ENCODE measurements at regions not wholly inside any gene's neighbourhood (a gene's known extent, or its start where the extent isn't known, plus 50 kb on each side); places are given as distances from the start of the nearest gene placed in this dataset.

DNA sequence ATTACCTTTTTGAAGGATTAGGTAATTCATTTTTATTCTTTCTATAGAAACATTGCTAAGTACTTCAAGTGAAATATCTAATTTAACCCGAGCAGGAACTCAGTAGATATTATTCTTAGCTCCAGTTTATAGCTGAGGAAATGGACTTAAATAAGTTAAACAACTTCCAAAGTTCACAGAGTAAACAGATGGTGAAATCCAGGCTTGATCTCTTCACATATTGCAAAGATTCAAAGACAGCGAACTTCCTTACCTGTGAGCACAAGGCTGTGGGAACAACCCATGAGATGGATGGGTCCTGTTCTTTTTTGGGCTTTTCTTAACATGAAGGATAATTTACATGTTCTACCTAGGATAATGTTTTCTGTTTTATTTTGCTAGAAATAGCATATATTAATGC, 439.0 kb downstream of the IRS1 start:
- Histone ChIP-seq H3K4me3 (no peak overlapping the region), H3K27me3 (no peaks in the 10 kb centered on the region), H3K4me1 (peaks cover 0 to 9% (median 4%) of the 10 kb centered on the region in 4 donors), H3K36me3 (no peaks in the 10 kb centered on the region), H3K27ac (replicated peaks in 1 of 4) (no peak overlapping the region), H3K9me3 (no peaks in the 10 kb centered on the region)
- intact Hi-C loops (cut with DNase I), result no loop called here
- no peak for TF ChIP-seq POLR2A (IDR thresholded peaks at IDR 0.05; ENCODE audit: low read depth)
- 76% methylated on average over 2 of the region's 2 CpGs for WGBS
- DNase-seq (ENCODE audit: extremely low spot score), result no peak

- 68% methylated on average over 5 of the region's 5 CpGs for WGBS
- Histone ChIP-seq H3K9me3 (no peaks in the 10 kb centered on the region), H3K4me1 (peaks cover 0 to 9% (median 4%) of the 10 kb centered on the region in 4 donors), H3K36me3 (no peaks in the 10 kb centered on the region), H3K27ac (replicated peaks in 1 of 4) (no peak overlapping the region), H3K27me3 (no peaks in the 10 kb centered on the region), H3K4me3 (no peak overlapping the region)
- TF ChIP-seq POLR2AphosphoS5 (IDR thresholded peaks at IDR 0.05), result no peak
- TF ChIP-seq, protein P1, sequence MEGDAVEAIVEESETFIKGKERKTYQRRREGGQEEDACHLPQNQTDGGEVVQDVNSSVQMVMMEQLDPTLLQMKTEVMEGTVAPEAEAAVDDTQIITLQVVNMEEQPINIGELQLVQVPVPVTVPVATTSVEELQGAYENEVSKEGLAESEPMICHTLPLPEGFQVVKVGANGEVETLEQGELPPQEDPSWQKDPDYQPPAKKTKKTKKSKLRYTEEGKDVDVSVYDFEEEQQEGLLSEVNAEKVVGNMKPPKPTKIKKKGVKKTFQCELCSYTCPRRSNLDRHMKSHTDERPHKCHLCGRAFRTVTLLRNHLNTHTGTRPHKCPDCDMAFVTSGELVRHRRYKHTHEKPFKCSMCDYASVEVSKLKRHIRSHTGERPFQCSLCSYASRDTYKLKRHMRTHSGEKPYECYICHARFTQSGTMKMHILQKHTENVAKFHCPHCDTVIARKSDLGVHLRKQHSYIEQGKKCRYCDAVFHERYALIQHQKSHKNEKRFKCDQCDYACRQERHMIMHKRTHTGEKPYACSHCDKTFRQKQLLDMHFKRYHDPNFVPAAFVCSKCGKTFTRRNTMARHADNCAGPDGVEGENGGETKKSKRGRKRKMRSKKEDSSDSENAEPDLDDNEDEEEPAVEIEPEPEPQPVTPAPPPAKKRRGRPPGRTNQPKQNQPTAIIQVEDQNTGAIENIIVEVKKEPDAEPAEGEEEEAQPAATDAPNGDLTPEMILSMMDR (IDR thresholded peaks at IDR 0.05), result no peak
- TF ChIP-seq EP300 (IDR thresholded peaks at IDR 0.05), result no peak
- TF ChIP-seq POLR2A (IDR thresholded peaks at IDR 0.05; ENCODE audit: low read depth), result no peak
- no peak for DNase-seq (ENCODE audit: extremely low spot score)
- intact Hi-C loops (cut with DNase I), result no loop called here
Measured at GRCh38 chr2:226358688-226359087, 440.9 kb downstream of the IRS1 start.

- Histone ChIP-seq H3K4me1 (peaks cover 0 to 4% (median under 1%) of the 10 kb centered on the region in 4 donors), H3K36me3 (no peaks in the 10 kb centered on the region), H3K27me3 (no peaks in the 10 kb centered on the region), H3K9me3 (no peaks in the 10 kb centered on the region), H3K4me3 (no peak overlapping the region), H3K27ac (replicated peaks in 1 of 4) (no peak overlapping the region)
- TF ChIP-seq, protein P1 (IDR thresholded peaks at IDR 0.05), result no peak
- TF ChIP-seq POLR2AphosphoS5 (IDR thresholded peaks at IDR 0.05) (no peak), EP300 (IDR thresholded peaks at IDR 0.05) (no peak), POLR2A (IDR thresholded peaks at IDR 0.05; ENCODE audit: low read depth) (no peak)
- no peak for DNase-seq (ENCODE audit: extremely low spot score)
- WGBS, result 91% methylated on average over 5 of the region's 5 CpGs
- intact Hi-C loops (cut with DNase I), result no loop called here
Measured at GRCh38 chr2:226357816-226358215, 441.8 kb downstream of the IRS1 start.

DNA sequence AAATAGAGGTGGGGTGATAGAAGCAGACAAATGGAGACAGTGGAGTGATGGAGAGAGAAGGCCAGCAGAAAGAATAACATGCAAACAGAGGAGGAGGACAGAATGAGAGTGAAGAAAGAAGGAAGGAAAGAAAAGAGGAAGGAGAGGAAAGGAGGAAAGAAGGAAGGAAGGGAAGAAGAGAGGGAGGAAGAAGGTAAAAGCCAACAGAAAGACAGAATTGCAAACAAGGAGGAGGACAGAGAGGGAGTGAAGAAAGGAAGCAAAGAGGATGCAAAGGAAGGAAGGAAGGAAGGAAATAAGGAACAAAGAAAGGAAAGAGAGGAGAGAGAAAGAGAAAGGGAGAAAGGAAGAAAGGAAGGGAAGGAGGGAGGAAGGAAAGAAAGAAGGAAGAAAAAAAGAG, 444.0 kb downstream of the IRS1 start:
- no peak for DNase-seq (ENCODE audit: extremely low spot score)
- H3K27me3 ChIP-seq, result no peaks in the 10 kb centered on the region
- H3K4me1 ChIP-seq, result no peaks in the 10 kb centered on the region
- H3K4me3 ChIP-seq, result no peak overlapping the region
- intact Hi-C loops (cut with DNase I), result no loop called here
- TF ChIP-seq POLR2A (IDR thresholded peaks at IDR 0.05; ENCODE audit: low read depth) (no peak), POLR2AphosphoS5 (IDR thresholded peaks at IDR 0.05) (no peak), EP300 (IDR thresholded peaks at IDR 0.05) (no peak)
- TF ChIP-seq, protein P1 (IDR thresholded peaks at IDR 0.05), result no peak
- no peaks in the 10 kb centered on the region for H3K36me3 ChIP-seq
- H3K9me3 ChIP-seq, result no peaks in the 10 kb centered on the region
- H3K27ac ChIP-seq (replicated peaks in 1 of 4), result no peak overlapping the region

DNA sequence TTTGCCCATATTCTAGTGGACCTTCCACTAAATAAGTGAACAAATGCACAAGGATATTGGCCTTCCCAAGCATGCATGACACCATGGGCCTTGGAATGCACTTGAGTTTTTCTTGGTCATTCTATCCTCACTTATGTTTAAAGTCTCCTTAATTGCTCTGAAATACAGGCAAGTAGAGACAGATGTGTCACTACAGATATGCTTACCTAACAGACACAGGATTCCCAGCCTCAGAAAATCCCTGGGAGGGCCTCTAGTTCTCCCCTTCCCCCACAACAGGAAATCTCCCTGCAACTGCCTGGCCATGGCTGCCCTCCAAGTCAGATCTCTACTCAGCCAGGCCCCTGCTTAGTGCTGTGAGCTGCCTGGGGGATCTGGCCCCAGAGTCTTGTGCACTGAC, 445.2 kb downstream of the IRS1 start:
- intact Hi-C loops (cut with DNase I), result no loop called here
- DNase-seq (ENCODE audit: extremely low spot score), result no peak
- Histone ChIP-seq H3K27ac (replicated peaks in 1 of 4) (no peak overlapping the region), H3K9me3 (no peaks in the 10 kb centered on the region), H3K4me1 (no peaks in the 10 kb centered on the region), H3K36me3 (no peaks in the 10 kb centered on the region), H3K4me3 (no peak overlapping the region), H3K27me3 (no peaks in the 10 kb centered on the region)
- no peak for TF ChIP-seq EP300 (IDR thresholded peaks at IDR 0.05)
- TF ChIP-seq POLR2A (IDR thresholded peaks at IDR 0.05; ENCODE audit: low read depth), result no peak
- no peak for TF ChIP-seq POLR2AphosphoS5 (IDR thresholded peaks at IDR 0.05)
- TF ChIP-seq, protein P1 (IDR thresholded peaks at IDR 0.05), result no peak

All from esophagus muscularis mucosa (tissue), 4 donors.